Gastroesophageal sphincter (tissue), 3 donors: ENCODE measurements at regions not wholly inside any gene's neighbourhood (a gene's known extent, or its start where the extent isn't known, plus 50 kb on each side); places are given as distances from the start of the nearest gene placed in this dataset.

Experiments used
- CTCF ChIP-seq, 4 experiments: fragments of 200-600 bp in 2 of 4; fragments of 450-650 bp in 2 of 4; sonication (generic) in 1 of 4; IDR thresholded peaks; one replicate each; pipeline ENCODE4 v1.5.1; 2017 to 2019; ENCODE audit warnings: antibody characterized with exemption in 4 of 4, mild to moderate bottlenecking in 2 of 4, moderate library complexity in 2 of 4
- EP300 ChIP-seq: sonication (generic); formaldehyde crosslinking; IDR thresholded peaks from one replicate; pipeline ENCODE4 v1.6.1; 2017; ENCODE audit warnings: antibody characterized with exemption, mild to moderate bottlenecking
- POLR2A ChIP-seq, 2 donors: fragments of 450-650 bp; IDR thresholded peaks; one replicate each; pipeline ENCODE4 v1.6.1; 2017; ENCODE audit warnings: antibody characterized with exemption in 2 of 2, mild to moderate bottlenecking in 2 of 2, moderate library complexity in 1 of 2
- POLR2AphosphoS5 ChIP-seq: sonication (generic); formaldehyde crosslinking; IDR thresholded peaks from one replicate; pipeline ENCODE4 v1.6.1; 2017; ENCODE audit warnings: antibody characterized with exemption

GRCh38 chr20:47878601-47879027 is 93.3 kb upstream of the SULF2 start:
- TF ChIP-seq POLR2AphosphoS5 (no peak), CTCF (IDR thresholded peaks at IDR 0.05) (no peak), POLR2A (IDR thresholded peaks at IDR 0.05) (no peak), EP300 (no peak)
